Prostate gland (tissue), 2 donors: ENCODE measurements at regions not wholly inside any gene's neighbourhood (a gene's known extent, or its start where the extent isn't known, plus 50 kb on each side); places are given as distances from the start of the nearest gene placed in this dataset.

ENCODE experiments used
- DNase-seq: peaks from one replicate; pipeline ENCODE4 v3.0.0-alpha.2; 2019; ENCODE audit warnings: low spot score
- H3K27ac ChIP-seq, 2 donors: fragments of 200-600 bp; sonication (generic); 2 replicates each; pipeline ENCODE4 v1.5.1; 2017 to 2019
- H3K27me3 ChIP-seq: fragments of 200-600 bp; sonication (generic); replicated peaks from 2 replicates; pipeline ENCODE4 v1.5.1; 2019; ENCODE audit not compliant: insufficient read depth
- H3K36me3 ChIP-seq, 2 donors: fragments of 200-600 bp; sonication (generic); 1 replicate in 1 of 2; 2 replicates in 1 of 2; pipeline versions ENCODE4 v1.5.1 to v1.8.1; 2017 to 2019
- H3K4me1 ChIP-seq: fragments of 200-600 bp; sonication (generic); replicated peaks from 2 replicates; pipeline ENCODE4 v1.5.1; 2019
- H3K4me3 ChIP-seq, 2 donors: fragments of 200-600 bp; sonication (generic); 2 replicates each; pipeline ENCODE4 v1.5.1; 2017 to 2019
- H3K9me3 ChIP-seq: fragments of 200-600 bp; sonication (generic); 2 replicates; pipeline ENCODE4 v1.5.1; 2017
- POLR2A ChIP-seq: fragments of 450-650 bp; IDR thresholded peaks from one replicate; pipeline ENCODE4 v1.6.1; 2016; ENCODE audit warnings: antibody characterized with exemption, mild to moderate bottlenecking
- POLR2AphosphoS5 ChIP-seq: sonication (generic); formaldehyde crosslinking; IDR thresholded peaks from one replicate; pipeline ENCODE4 v1.6.1; 2017; ENCODE audit warnings: antibody characterized with exemption
- WGBS: methylation state at CpG from one replicate; pipeline ENCODE4 v1.1.5; 2018; 5-methylcytosine and 5-hydroxymethylcytosine counted together
- intact Hi-C: fragments of 100-400 bp; cut with DNase I; formaldehyde crosslinking; loops from one replicate; pipeline ENCODE4 v1.14.2; 2022
- TF ChIP-seq, protein P1 (sequence below), 4 experiments: fragments of 200-600 bp in 2 of 4; fragments of 450-650 bp in 2 of 4; sonication (generic) in 2 of 4; IDR thresholded peaks; 1 replicate in 3 of 4; 2 replicates in 1 of 4; pipeline ENCODE4 v1.5.1; 2016 to 2019; ENCODE audit warnings: antibody characterized with exemption in 4 of 4, mild to moderate bottlenecking in 2 of 4, moderate library complexity in 2 of 4

DNA sequence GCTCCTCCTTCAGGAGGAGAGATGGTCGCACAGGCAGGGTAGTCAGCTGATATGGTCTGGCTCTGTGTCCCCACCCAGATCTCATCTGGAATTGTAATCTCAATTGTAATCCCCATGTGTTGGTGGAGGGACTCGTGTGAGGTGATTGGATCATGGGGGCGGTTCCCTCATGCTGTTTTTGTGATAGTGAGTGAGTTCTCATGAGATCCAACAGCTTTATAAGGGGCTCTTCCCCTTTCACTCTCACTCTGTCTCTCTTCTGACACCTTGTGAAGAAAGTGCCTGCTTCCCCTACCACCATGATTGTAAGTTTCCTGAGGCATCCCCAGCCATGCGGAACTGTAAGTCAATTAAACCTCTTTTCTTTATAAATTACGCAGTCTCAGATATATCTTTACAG, 218.9 kb upstream of the TMTC1 start:
- TF ChIP-seq, protein P1, sequence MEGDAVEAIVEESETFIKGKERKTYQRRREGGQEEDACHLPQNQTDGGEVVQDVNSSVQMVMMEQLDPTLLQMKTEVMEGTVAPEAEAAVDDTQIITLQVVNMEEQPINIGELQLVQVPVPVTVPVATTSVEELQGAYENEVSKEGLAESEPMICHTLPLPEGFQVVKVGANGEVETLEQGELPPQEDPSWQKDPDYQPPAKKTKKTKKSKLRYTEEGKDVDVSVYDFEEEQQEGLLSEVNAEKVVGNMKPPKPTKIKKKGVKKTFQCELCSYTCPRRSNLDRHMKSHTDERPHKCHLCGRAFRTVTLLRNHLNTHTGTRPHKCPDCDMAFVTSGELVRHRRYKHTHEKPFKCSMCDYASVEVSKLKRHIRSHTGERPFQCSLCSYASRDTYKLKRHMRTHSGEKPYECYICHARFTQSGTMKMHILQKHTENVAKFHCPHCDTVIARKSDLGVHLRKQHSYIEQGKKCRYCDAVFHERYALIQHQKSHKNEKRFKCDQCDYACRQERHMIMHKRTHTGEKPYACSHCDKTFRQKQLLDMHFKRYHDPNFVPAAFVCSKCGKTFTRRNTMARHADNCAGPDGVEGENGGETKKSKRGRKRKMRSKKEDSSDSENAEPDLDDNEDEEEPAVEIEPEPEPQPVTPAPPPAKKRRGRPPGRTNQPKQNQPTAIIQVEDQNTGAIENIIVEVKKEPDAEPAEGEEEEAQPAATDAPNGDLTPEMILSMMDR (IDR thresholded peaks at IDR 0.05), result no peak
- TF ChIP-seq POLR2A (no peak), POLR2AphosphoS5 (no peak)
- intact Hi-C loops, result no loop called here
- Histone ChIP-seq H3K9me3 (no peaks in the 10 kb centered on the region), H3K27me3 (no peaks in the 10 kb centered on the region), H3K4me1 (no peaks in the 10 kb centered on the region), H3K27ac (no peak overlapping the region), H3K36me3 (no peaks in the 10 kb centered on the region), H3K4me3 (no peak overlapping the region)
- 94% methylated on average over 5 of the region's 5 CpGs for WGBS
- no peak for DNase-seq

GRCh38 chr12:30000401-30000800, 216.7 kb upstream of the TMTC1 start:
- H3K27me3 ChIP-seq, result no peaks in the 10 kb centered on the region
- TF ChIP-seq, protein P1 (IDR thresholded peaks at IDR 0.05), result no peak
- TF ChIP-seq POLR2AphosphoS5 (no peak), POLR2A (no peak)
- DNase-seq, result no peak
- no peak overlapping the region for H3K4me3 ChIP-seq
- 44% methylated on average over 1 of the region's 1 CpG for WGBS
- H3K27ac ChIP-seq, result no peak overlapping the region
- H3K4me1 ChIP-seq, result no peaks in the 10 kb centered on the region
- intact Hi-C loops, result no loop called here
- H3K36me3 ChIP-seq, result no peaks in the 10 kb centered on the region
- no peaks in the 10 kb centered on the region for H3K9me3 ChIP-seq

DNA sequence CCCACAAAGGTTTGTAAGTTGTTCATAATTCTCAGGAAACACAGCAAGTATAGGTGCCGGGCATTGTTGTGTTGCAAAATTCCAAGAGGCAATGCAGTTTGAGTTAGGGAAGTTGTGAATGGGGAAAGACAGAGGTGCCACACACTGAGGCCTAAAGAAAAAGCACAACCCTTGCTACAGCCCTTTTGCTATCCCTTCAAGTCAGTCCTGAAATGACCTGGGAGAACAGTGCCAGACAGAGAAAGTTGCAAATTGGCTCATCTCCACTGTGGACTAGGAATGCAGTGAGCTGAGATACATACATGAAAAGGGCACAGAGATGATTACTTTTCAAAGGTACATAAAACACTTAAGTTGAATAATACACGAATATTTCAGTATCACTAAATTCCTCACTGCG, 213.3 kb upstream of the TMTC1 start:
- no peak for DNase-seq
- Histone ChIP-seq H3K36me3 (no peaks in the 10 kb centered on the region), H3K27me3 (no peaks in the 10 kb centered on the region), H3K4me3 (no peak overlapping the region), H3K9me3 (no peaks in the 10 kb centered on the region), H3K27ac (no peak overlapping the region), H3K4me1 (no peaks in the 10 kb centered on the region)
- whole genome bisulfite sequencing, result 88% methylated on average over 3 of the region's 3 CpGs
- TF ChIP-seq POLR2AphosphoS5 (no peak), POLR2A (no peak)
- TF ChIP-seq, protein P1 (IDR thresholded peaks at IDR 0.05), result no peak
- intact Hi-C loops, result no loop called here

- intact Hi-C loops, result no loop called here
Observed at GRCh38 chr12:29992366-29992765, 208.6 kb upstream of the TMTC1 start.

GRCh38 chr12:29991924-29992323, 208.2 kb upstream of the TMTC1 start:
- 86% methylated on average over 2 of the region's 2 CpGs for WGBS
- DNase-seq, result no peak
- no peak overlapping the region for H3K4me3 ChIP-seq
- no peaks in the 10 kb centered on the region for H3K9me3 ChIP-seq
- H3K27ac ChIP-seq, result no peak overlapping the region
- H3K36me3 ChIP-seq, result no peaks in the 10 kb centered on the region
- H3K4me1 ChIP-seq, result no peaks in the 10 kb centered on the region
- TF ChIP-seq, protein P1 (IDR thresholded peaks at IDR 0.05), result no peak
- TF ChIP-seq POLR2A, result no peak
- no peaks in the 10 kb centered on the region for H3K27me3 ChIP-seq
- intact Hi-C loops, result no loop called here

More at GRCh38 chr12:29992366-29992765, 208.6 kb upstream of the TMTC1 start:
- H3K27me3 ChIP-seq, result no peaks in the 10 kb centered on the region
- H3K9me3 ChIP-seq, result no peaks in the 10 kb centered on the region
- H3K27ac ChIP-seq, result no peak overlapping the region
- no peak overlapping the region for H3K4me3 ChIP-seq
- TF ChIP-seq, protein P1 (IDR thresholded peaks at IDR 0.05), result no peak
- TF ChIP-seq POLR2A, result no peak
- TF ChIP-seq POLR2AphosphoS5, result no peak
- H3K4me1 ChIP-seq, result no peaks in the 10 kb centered on the region
- no peak for DNase-seq
- 95% methylated on average over 2 of the region's 2 CpGs for WGBS
- H3K36me3 ChIP-seq, result no peaks in the 10 kb centered on the region
